ENCODE measurements at regions not wholly inside any gene's neighbourhood (a gene's known extent, or its start where the extent isn't known, plus 50 kb on each side); places are given as distances from the start of the nearest gene placed in this dataset.

- 20% methylated on average over 7 of the region's 7 CpGs for WGBS
- no peak for TF ChIP-seq POLR2A (IDR thresholded peaks at IDR 0.05)
- TF ChIP-seq POLR2AphosphoS5 (IDR thresholded peaks at IDR 0.05), result no peak
- TF ChIP-seq CTCF (IDR thresholded peaks at IDR 0.05), result no peak
- no peak for TF ChIP-seq EP300 (IDR thresholded peaks at IDR 0.05)
- no peak for DNase-seq (ENCODE audit: low spot score in 2 of 2)
- Histone ChIP-seq H3K27ac (no peak overlapping the region), H3K9me3 (no peaks in the 10 kb centered on the region), H3K27me3 (no peaks in the 10 kb centered on the region), H3K4me3 (peak overlapping the region; percentile 14), H3K4me1 (peaks cover 4% of the 10 kb centered on the region), H3K36me3 (no peaks in the 10 kb centered on the region)
Observed at GRCh38 chr6:97626671-97627441, 343.8 kb upstream of the MMS22L start.

- TF ChIP-seq EP300 (IDR thresholded peaks at IDR 0.05) (no peak), POLR2A (IDR thresholded peaks at IDR 0.05) (no peak), CTCF (IDR thresholded peaks at IDR 0.05) (no peak), POLR2AphosphoS5 (IDR thresholded peaks at IDR 0.05) (no peak)
- Histone ChIP-seq H3K9me3 (no peaks in the 10 kb centered on the region), H3K4me3 (no peak overlapping the region), H3K4me1 (peaks cover 4% of the 10 kb centered on the region), H3K27ac (no peak overlapping the region), H3K27me3 (no peaks in the 10 kb centered on the region), H3K36me3 (no peaks in the 10 kb centered on the region)
- DNase-seq (ENCODE audit: low spot score in 2 of 2), result no peak
- WGBS, result 78% methylated on average over 2 of the region's 2 CpGs
Observed at GRCh38 chr6:97629180-97629579, 346.2 kb upstream of the MMS22L start.

- 43% methylated on average over 1 of the region's 1 CpG for whole genome bisulfite sequencing
- Histone ChIP-seq H3K4me1 (peaks cover 4% of the 10 kb centered on the region), H3K27me3 (no peaks in the 10 kb centered on the region), H3K4me3 (no peak overlapping the region), H3K27ac (no peak overlapping the region), H3K9me3 (no peaks in the 10 kb centered on the region), H3K36me3 (no peaks in the 10 kb centered on the region)
- TF ChIP-seq POLR2AphosphoS5 (IDR thresholded peaks at IDR 0.05), result no peak
- TF ChIP-seq EP300 (IDR thresholded peaks at IDR 0.05), result no peak
- no peak for TF ChIP-seq CTCF (IDR thresholded peaks at IDR 0.05)
- no peak for TF ChIP-seq POLR2A (IDR thresholded peaks at IDR 0.05)
- DNase-seq (ENCODE audit: low spot score in 2 of 2), result no peak
Observed at GRCh38 chr6:97630604-97631003, 347.6 kb upstream of the MMS22L start.

- WGBS, result 80% methylated on average over 1 of the region's 1 CpG
- no peaks in the 10 kb centered on the region for H3K36me3 ChIP-seq
- H3K27me3 ChIP-seq, result no peaks in the 10 kb centered on the region
- no peak for DNase-seq (ENCODE audit: low spot score in 2 of 2)
- no peaks in the 10 kb centered on the region for H3K9me3 ChIP-seq
- no peak overlapping the region for H3K27ac ChIP-seq
- TF ChIP-seq EP300 (IDR thresholded peaks at IDR 0.05) (no peak), CTCF (IDR thresholded peaks at IDR 0.05) (no peak), POLR2AphosphoS5 (IDR thresholded peaks at IDR 0.05) (no peak), POLR2A (IDR thresholded peaks at IDR 0.05) (no peak)
- no peaks in the 10 kb centered on the region for H3K4me1 ChIP-seq
- no peak overlapping the region for H3K4me3 ChIP-seq
Observed at GRCh38 chr6:97632341-97632740, 349.3 kb upstream of the MMS22L start.

- TF ChIP-seq POLR2A (IDR thresholded peaks at IDR 0.05) (no peak), EP300 (IDR thresholded peaks at IDR 0.05) (no peak), POLR2AphosphoS5 (IDR thresholded peaks at IDR 0.05) (no peak), CTCF (IDR thresholded peaks at IDR 0.05) (no peak)
- no peak overlapping the region for H3K4me3 ChIP-seq
- 89% methylated on average over 1 of the region's 1 CpG for WGBS
- no peak for DNase-seq (ENCODE audit: low spot score in 2 of 2)
- H3K9me3 ChIP-seq, result no peaks in the 10 kb centered on the region
- H3K36me3 ChIP-seq, result no peaks in the 10 kb centered on the region
- H3K4me1 ChIP-seq, result no peaks in the 10 kb centered on the region
- no peak overlapping the region for H3K27ac ChIP-seq
- no peaks in the 10 kb centered on the region for H3K27me3 ChIP-seq
Observed at GRCh38 chr6:97639702-97640101, 356.7 kb upstream of the MMS22L start.
